ENCODE measurements at regions not wholly inside any gene's neighbourhood (a gene's known extent, or its start where the extent isn't known, plus 50 kb on each side); places are given as distances from the start of the nearest gene placed in this dataset.
A peak's percentile ranks its signal among the peaks of the same experiment; 100 is the strongest.

GRCh38 chr21:25298512-25299491 lies 308.5 kb downstream of the MRPL39 start:
- no peak for DNase-seq
- intact Hi-C loops (cut with DNase I) = no loop called here

GRCh38 chr21:25297117-25297516 lies 310.2 kb downstream of the MRPL39 start:
- DNase-seq = no peak
- intact Hi-C loops (cut with DNase I) = no loop called here

- DNase-seq = no peak
- intact Hi-C loops (cut with DNase I) = no loop called here
Observed at GRCh38 chr21:25296252-25296651, 311.0 kb downstream of the MRPL39 start.

- intact Hi-C loops (cut with DNase I) = no loop called here
- DNase-seq = no peak
Observed at GRCh38 chr21:25292396-25292795, 314.9 kb downstream of the MRPL39 start.

GRCh38 chr21:25283720-25284119 lies 323.6 kb downstream of the MRPL39 start:
- no peak for DNase-seq
- intact Hi-C loops (cut with DNase I) = no loop called here

GRCh38 chr21:25281134-25281533 lies 326.1 kb downstream of the MRPL39 start:
- intact Hi-C loops (cut with DNase I) = no loop called here
- DNase-seq = no peak

GRCh38 chr21:25280061-25280460 lies 327.2 kb downstream of the MRPL39 start:
- intact Hi-C loops (cut with DNase I) = no loop called here
- DNase-seq = no peak

- intact Hi-C loops (cut with DNase I) = no loop called here
- peak in 8 of 42 donors; percentile 1 to 21 (median 14) for DNase-seq
Observed at GRCh38 chr21:25273959-25274358, 333.3 kb downstream of the MRPL39 start.

- DNase-seq = no peak
- intact Hi-C loops (cut with DNase I) = no loop called here
Observed at GRCh38 chr21:25254491-25255174, 352.6 kb downstream of the MRPL39 start.

- intact Hi-C loops (cut with DNase I) = no loop called here
Observed at GRCh38 chr21:25246546-25246945, 360.7 kb downstream of the MRPL39 start.

GRCh38 chr21:25244735-25245134 lies 362.5 kb downstream of the MRPL39 start:
- DNase-seq = no peak
- intact Hi-C loops (cut with DNase I) = no loop called here

More at GRCh38 chr21:25246546-25246945, 360.7 kb downstream of the MRPL39 start:
- no peak for DNase-seq

- intact Hi-C loops (cut with DNase I) = no loop called here
- DNase-seq = no peak
Observed at GRCh38 chr21:25243808-25244207, 363.5 kb downstream of the MRPL39 start.

GRCh38 chr21:25240974-25241373 lies 366.3 kb downstream of the MRPL39 start:
- no peak for DNase-seq
- intact Hi-C loops (cut with DNase I) = no loop called here

GRCh38 chr21:25234857-25235801 lies 372.2 kb downstream of the MRPL39 start:
- intact Hi-C loops (cut with DNase I) = no loop called here
- no peak for DNase-seq

GRCh38 chr21:25220954-25221353 lies 386.3 kb downstream of the MRPL39 start:
- DNase-seq = no peak

GRCh38 chr21:25220169-25220568 lies 387.1 kb downstream of the MRPL39 start:
- intact Hi-C loops (cut with DNase I) = no loop called here

More at GRCh38 chr21:25220954-25221353, 386.3 kb downstream of the MRPL39 start:
- intact Hi-C loops (cut with DNase I) = no loop called here

GRCh38 chr21:25215698-25216384 lies 391.4 kb downstream of the MRPL39 start:
- no peak for DNase-seq
- intact Hi-C loops (cut with DNase I) = no loop called here

More at GRCh38 chr21:25220169-25220568, 387.1 kb downstream of the MRPL39 start:
- no peak for DNase-seq

GRCh38 chr21:25214676-25215075 lies 392.6 kb downstream of the MRPL39 start:
- DNase-seq = no peak
- intact Hi-C loops (cut with DNase I) = no loop called here

GRCh38 chr21:25199944-25200343 lies 407.3 kb downstream of the MRPL39 start:
- intact Hi-C loops (cut with DNase I) = no loop called here
- DNase-seq = no peak
